MM.1S (cell line): ENCODE measurements at regions not wholly inside any gene's neighbourhood (a gene's known extent, or its start where the extent isn't known, plus 50 kb on each side); places are given as distances from the start of the nearest gene placed in this dataset.

ENCODE experiments used
- DNase-seq: peaks from one replicate; pipeline ENCODE4 v3.0.0-alpha.2; 2015
- H2AFZ ChIP-seq: fragments of 300-600 bp; sonication (generic); 2 replicates; pipeline ENCODE4 v1.6.0; 2016; ENCODE audit warnings: antibody characterized with exemption, low read length
- H3F3A ChIP-seq: fragments of 300-600 bp; sonication (generic); 2 replicates; pipeline ENCODE4 v1.6.1; 2016; ENCODE audit warnings: mild to moderate bottlenecking, antibody characterized with exemption, low read length, moderate library complexity, mixed read lengths; ENCODE audit not compliant: insufficient read depth
- H3K27ac ChIP-seq: fragments of 300-600 bp; sonication (generic); 2 replicates; pipeline ENCODE4 v1.5.1; 2016; ENCODE audit warnings: mild to moderate bottlenecking, low read length
- H3K27me3 ChIP-seq: fragments of 300-600 bp; sonication (generic); replicated peaks from 2 replicates; pipeline ENCODE4 v1.6.0; 2016; ENCODE audit warnings: low read length; ENCODE audit not compliant: insufficient read depth
- H3K36me3 ChIP-seq: fragments of 300-600 bp; sonication (generic); replicated peaks from 2 replicates; pipeline ENCODE4 v1.6.1; 2016; ENCODE audit warnings: mild to moderate bottlenecking, low read length, mixed read lengths; ENCODE audit not compliant: insufficient read depth
- H3K4me1 ChIP-seq: fragments of 300-600 bp; sonication (generic); 2 replicates; pipeline ENCODE4 v1.6.1; 2016; ENCODE audit warnings: low read length, mixed read lengths
- H3K4me2 ChIP-seq: fragments of 300-600 bp; sonication (generic); 2 replicates; pipeline ENCODE4 v1.6.0; 2016; ENCODE audit warnings: low read depth, low read length
- H3K4me3 ChIP-seq: fragments of 300-600 bp; sonication (generic); 2 replicates; pipeline ENCODE4 v1.5.1; 2016; ENCODE audit warnings: low read length, mixed read lengths
- H3K79me2 ChIP-seq: fragments of 300-600 bp; sonication (generic); 2 replicates; pipeline ENCODE4 v1.6.1; 2016; ENCODE audit warnings: mixed run types, low read length, mixed read lengths
- H3K9ac ChIP-seq: fragments of 300-600 bp; sonication (generic); 2 replicates; pipeline ENCODE4 v1.6.1; 2016; ENCODE audit warnings: low read length, mixed read lengths
- H3K9me2 ChIP-seq: fragments of 300-600 bp; sonication (generic); replicated peaks from 2 replicates; pipeline ENCODE4 v1.6.1; 2016; ENCODE audit warnings: mild to moderate bottlenecking, low read length, mixed read lengths; ENCODE audit not compliant: insufficient read depth
- H3K9me3 ChIP-seq: fragments of 300-600 bp; sonication (generic); replicated peaks from 2 replicates; pipeline ENCODE4 v1.6.1; 2016; ENCODE audit warnings: mild to moderate bottlenecking, low read length, mixed read lengths; ENCODE audit not compliant: insufficient read depth
- H4K20me1 ChIP-seq: fragments of 300-600 bp; sonication (generic); 2 replicates; pipeline ENCODE4 v1.6.1; 2016; ENCODE audit warnings: mild to moderate bottlenecking, low read length, moderate library complexity, mixed read lengths; ENCODE audit not compliant: insufficient read depth
- EZH2 ChIP-seq: fragments of 300-600 bp; sonication (generic); optimal IDR thresholded peaks from 2 replicates; pipeline ENCODE3; 2017; ENCODE audit warnings: low read depth, mild to moderate bottlenecking, antibody characterized with exemption, low read length, mixed read lengths
- EZH2phosphoT487 ChIP-seq: fragments of 300-600 bp; sonication (generic); IDR thresholded peaks from 2 replicates; pipeline ENCODE4 v1.6.1; 2018; ENCODE audit warnings: antibody characterized with exemption, low read length
- TF ChIP-seq, protein P1 (sequence below): fragments of 300-600 bp; sonication (generic); IDR thresholded peaks from 2 replicates; pipeline ENCODE4 v1.5.1; 2016; ENCODE audit warnings: antibody characterized with exemption, low read length, mixed read lengths

DNA sequence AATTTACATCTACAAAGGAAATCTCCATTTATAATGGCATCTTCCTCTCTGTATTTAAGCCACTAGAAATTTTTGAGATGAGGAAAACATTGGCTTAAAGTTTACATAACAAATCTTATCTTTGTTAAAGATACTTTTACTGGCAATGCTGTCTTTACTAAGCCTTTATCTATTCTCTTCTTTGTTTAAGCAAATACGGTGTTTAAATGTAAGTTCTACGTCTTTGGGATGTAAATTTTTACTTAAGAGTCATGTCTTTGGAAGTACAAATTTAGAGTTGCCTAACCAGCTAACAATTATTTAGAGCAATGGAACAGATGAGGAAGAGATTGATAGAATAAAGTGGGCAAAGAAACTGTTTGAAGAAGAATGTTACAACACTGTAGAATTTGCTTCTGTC lies 1024.0 kb upstream of the PCDH10 start:
- no peak for TF ChIP-seq EZH2
- TF ChIP-seq EZH2phosphoT487: no peak
- TF ChIP-seq, protein P1, sequence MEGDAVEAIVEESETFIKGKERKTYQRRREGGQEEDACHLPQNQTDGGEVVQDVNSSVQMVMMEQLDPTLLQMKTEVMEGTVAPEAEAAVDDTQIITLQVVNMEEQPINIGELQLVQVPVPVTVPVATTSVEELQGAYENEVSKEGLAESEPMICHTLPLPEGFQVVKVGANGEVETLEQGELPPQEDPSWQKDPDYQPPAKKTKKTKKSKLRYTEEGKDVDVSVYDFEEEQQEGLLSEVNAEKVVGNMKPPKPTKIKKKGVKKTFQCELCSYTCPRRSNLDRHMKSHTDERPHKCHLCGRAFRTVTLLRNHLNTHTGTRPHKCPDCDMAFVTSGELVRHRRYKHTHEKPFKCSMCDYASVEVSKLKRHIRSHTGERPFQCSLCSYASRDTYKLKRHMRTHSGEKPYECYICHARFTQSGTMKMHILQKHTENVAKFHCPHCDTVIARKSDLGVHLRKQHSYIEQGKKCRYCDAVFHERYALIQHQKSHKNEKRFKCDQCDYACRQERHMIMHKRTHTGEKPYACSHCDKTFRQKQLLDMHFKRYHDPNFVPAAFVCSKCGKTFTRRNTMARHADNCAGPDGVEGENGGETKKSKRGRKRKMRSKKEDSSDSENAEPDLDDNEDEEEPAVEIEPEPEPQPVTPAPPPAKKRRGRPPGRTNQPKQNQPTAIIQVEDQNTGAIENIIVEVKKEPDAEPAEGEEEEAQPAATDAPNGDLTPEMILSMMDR: no peak
- no peak overlapping the region for H3K4me3 ChIP-seq
- no peak overlapping the region for H3K27ac ChIP-seq

GRCh38 chr4:132132433-132132832 lies 1016.7 kb upstream of the PCDH10 start:
- Histone ChIP-seq H3F3A (no peaks in the 10 kb centered on the region), H3K9ac (no peak overlapping the region), H3K4me1 (no peaks in the 10 kb centered on the region), H3K4me3 (no peak overlapping the region), H3K79me2 (no peaks in the 10 kb centered on the region), H3K9me2 (no peaks in the 10 kb centered on the region), H3K9me3 (no peaks in the 10 kb centered on the region; the same call in 1 of the 2 replicates), H3K27ac (no peak overlapping the region), H4K20me1 (no peaks in the 10 kb centered on the region), H3K4me2 (no peak overlapping the region), H2AFZ (no peak overlapping the region), H3K27me3 (no peaks in the 10 kb centered on the region), H3K36me3 (no peaks in the 10 kb centered on the region)
- TF ChIP-seq EZH2phosphoT487 (no peak), EZH2 (no peak)
- TF ChIP-seq, protein P1: no peak
- no peak for DNase-seq

More for the DNA sequence above, 1024.0 kb upstream of the PCDH10 start:
- Histone ChIP-seq H3K9me3 (no peaks in the 10 kb centered on the region), H3F3A (no peaks in the 10 kb centered on the region), H3K9me2 (no peaks in the 10 kb centered on the region), H3K9ac (no peak overlapping the region), H2AFZ (no peak overlapping the region), H4K20me1 (no peaks in the 10 kb centered on the region), H3K79me2 (no peaks in the 10 kb centered on the region), H3K27me3 (no peaks in the 10 kb centered on the region), H3K4me1 (peaks cover 4% of the 10 kb centered on the region; the same call in 1 of the 2 replicates), H3K4me2 (no peak overlapping the region), H3K36me3 (no peaks in the 10 kb centered on the region)
- no peak for DNase-seq

DNA sequence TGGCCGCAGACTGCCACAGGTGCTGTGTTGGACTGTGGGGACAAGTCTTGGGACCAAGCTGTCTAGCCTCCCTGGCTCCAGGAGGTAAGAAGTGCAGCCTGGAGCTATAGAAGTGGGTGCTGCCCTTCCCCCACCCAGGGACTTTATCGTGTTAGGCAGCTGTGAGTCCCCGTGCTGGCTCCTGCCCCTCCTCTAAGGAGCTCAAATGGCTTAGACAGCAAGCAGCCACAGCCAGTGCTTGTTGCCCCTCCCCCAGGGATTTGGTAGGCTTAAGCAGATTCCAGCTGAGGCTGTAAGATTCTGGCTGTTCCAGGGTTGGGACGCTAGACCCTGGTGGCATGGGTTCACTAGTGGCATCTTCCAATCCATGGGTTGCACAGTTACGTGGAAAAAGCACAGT lies 979.4 kb upstream of the PCDH10 start:
- DNase-seq: no peak
- H3F3A ChIP-seq: no peaks in the 10 kb centered on the region

More for the DNA sequence above, 979.4 kb upstream of the PCDH10 start:
- H3K9ac ChIP-seq: no peak overlapping the region
- H3K4me1 ChIP-seq: no peaks in the 10 kb centered on the region
- no peaks in the 10 kb centered on the region for H3K9me3 ChIP-seq
- no peak overlapping the region for H3K27ac ChIP-seq
- no peaks in the 10 kb centered on the region for H3K9me2 ChIP-seq
- H3K79me2 ChIP-seq: no peaks in the 10 kb centered on the region
- TF ChIP-seq EZH2phosphoT487 (no peak), EZH2 (no peak)
- TF ChIP-seq, protein P1: no peak
- no peak overlapping the region for H2AFZ ChIP-seq
- no peak overlapping the region for H3K4me3 ChIP-seq
- H3K36me3 ChIP-seq: no peaks in the 10 kb centered on the region
- no peaks in the 10 kb centered on the region for H3K27me3 ChIP-seq
- no peak overlapping the region for H3K4me2 ChIP-seq
- no peaks in the 10 kb centered on the region for H4K20me1 ChIP-seq
